IMR-90 (cell line): ENCODE measurements at regions not wholly inside any gene's neighbourhood (a gene's known extent, or its start where the extent isn't known, plus 50 kb on each side); places are given as distances from the start of the nearest gene placed in this dataset.

Experiments used
- ATAC-seq: fragments of 200-7000 bp; cut with Tn5 transposase; 2 replicates; pipeline ENCODE4 v1.9.1; 2020; ENCODE audit warnings: low read depth, mild to moderate bottlenecking, moderate library complexity
- BruUV-seq: library from RNA; stranded (reverse); fragments of 400-500 nt; replicated peaks from 2 replicates; lab custom pipeline; 2021; lab: Mats Ljungman, UMichigan
- CTCF ChIA-PET: fragments of 300-600 bp; formaldehyde crosslinking; extraction: SDS; loops from one replicate; lab custom pipeline; 2021; ENCODE audit warnings: antibody characterized with exemption; lab: Yijun Ruan, JAX
- POLR2A ChIA-PET: fragments of 300-600 bp; sonication (Branson Sonifier 250); formaldehyde crosslinking; loops from one replicate; lab custom pipeline; 2022; ENCODE audit warnings: antibody characterized with exemption; ENCODE audit not compliant: unreplicated experiment; lab: Charles Lee
- DNase-seq: peaks from one replicate; pipeline ENCODE4 v3.0.0; 2013
- H2AFZ ChIP-seq: replicated peaks from 2 replicates; pipeline ENCODE3; 2013; ENCODE audit warnings: low read length, mild to moderate bottlenecking; ENCODE audit not compliant: poor library complexity
- H2AK5ac ChIP-seq: 2 replicates; pipeline ENCODE4 v1.6.1; 2013; ENCODE audit warnings: low read depth, low read length, inconsistent platforms
- H2AK9ac ChIP-seq: replicated peaks from 2 replicates; pipeline ENCODE3; 2013; ENCODE audit warnings: mild to moderate bottlenecking, low read depth, low read length, moderate library complexity; ENCODE audit not compliant: poor library complexity
- H2BK120ac ChIP-seq: 2 replicates; pipeline ENCODE4 v1.6.1; 2013; ENCODE audit warnings: low read depth, low read length, inconsistent platforms
- H2BK15ac ChIP-seq: 3 replicates; pipeline ENCODE4 v1.6.1; 2013; ENCODE audit warnings: low read depth, low read length, inconsistent platforms
- H2BK20ac ChIP-seq: 2 replicates; pipeline ENCODE4 v1.6.1; 2013; ENCODE audit warnings: low read depth, mild to moderate bottlenecking, inconsistent platforms, low read length, moderate library complexity
- H2BK5ac ChIP-seq: 2 replicates; pipeline ENCODE4 v1.6.1; 2013; ENCODE audit warnings: mild to moderate bottlenecking, low read depth, low read length, inconsistent platforms; ENCODE audit not compliant: poor library complexity, severe bottlenecking
- H3K14ac ChIP-seq: replicated peaks from 2 replicates; pipeline ENCODE4 v1.6.1; 2013; ENCODE audit warnings: low read depth, low read length, inconsistent platforms
- H3K18ac ChIP-seq: 2 replicates; pipeline ENCODE4 v1.6.1; 2013; ENCODE audit warnings: low read depth, low read length, control low read depth
- H3K23ac ChIP-seq: 2 replicates; pipeline ENCODE4 v1.6.1; 2013; ENCODE audit warnings: low read depth, low read length, inconsistent platforms
- H3K27ac ChIP-seq: 2 replicates; pipeline ENCODE4 v1.5.1; 2013; ENCODE audit warnings: mild to moderate bottlenecking, control low read depth, low read length; ENCODE audit not compliant: insufficient read depth
- H3K27me3 ChIP-seq: 2 replicates; pipeline ENCODE4 v1.6.1; 2013; ENCODE audit warnings: low read length; ENCODE audit not compliant: control insufficient read depth, insufficient read depth
- H3K36me3 ChIP-seq: 2 replicates; pipeline ENCODE4 v1.6.1; 2013; ENCODE audit warnings: low read length, mixed read lengths; ENCODE audit not compliant: control insufficient read depth, insufficient read depth
- H3K4ac ChIP-seq: 2 replicates; pipeline ENCODE4 v1.6.1; 2013; ENCODE audit warnings: low read depth, low read length, inconsistent platforms
- H3K4me1 ChIP-seq: 2 replicates; pipeline ENCODE4 v1.6.1; 2013; ENCODE audit warnings: low read length, mixed read lengths; ENCODE audit not compliant: control insufficient read depth, insufficient read depth
- H3K4me2 ChIP-seq: 2 replicates; pipeline ENCODE4 v1.6.1; 2013; ENCODE audit warnings: low read depth, mild to moderate bottlenecking, control low read depth, low read length, moderate library complexity
- H3K4me3 ChIP-seq: 2 replicates; pipeline ENCODE4 v1.5.1; 2013; ENCODE audit warnings: low read depth, mild to moderate bottlenecking, control low read depth, low read length, moderate library complexity; ENCODE audit not compliant: insufficient read depth
- H3K56ac ChIP-seq: 2 replicates; pipeline ENCODE4 v1.6.1; 2013; ENCODE audit warnings: low read length, inconsistent platforms; ENCODE audit not compliant: insufficient read depth; ENCODE audit errors: extremely low read depth
- H3K79me1 ChIP-seq, 2 experiments: 2 replicates each; pipeline ENCODE4 v1.6.1; 2013; ENCODE audit warnings: low read length in 2 of 2, inconsistent platforms in 1 of 2, low read depth in 1 of 2
- H3K9ac ChIP-seq: 2 replicates; pipeline ENCODE4 v1.6.1; 2013; ENCODE audit warnings: low read depth, low read length, control low read depth
- H3K9me1 ChIP-seq: 2 replicates; pipeline ENCODE4 v1.6.1; 2013; ENCODE audit warnings: low read length, inconsistent platforms; ENCODE audit not compliant: insufficient read depth
- H3K9me3 ChIP-seq: 2 replicates; pipeline ENCODE4 v1.6.1; 2013; ENCODE audit warnings: low read length; ENCODE audit not compliant: control insufficient read depth, insufficient read depth
- H4K20me1 ChIP-seq: 2 replicates; pipeline ENCODE4 v1.6.1; 2013; ENCODE audit warnings: low read length, inconsistent platforms; ENCODE audit not compliant: insufficient read depth
- H4K5ac ChIP-seq: 2 replicates; pipeline ENCODE4 v1.6.1; 2013; ENCODE audit warnings: mild to moderate bottlenecking, low read depth, low read length, control low read depth
- H4K8ac ChIP-seq, 2 experiments: 2 replicates each; pipeline ENCODE4 v1.6.1; 2013; ENCODE audit warnings: low read depth in 2 of 2, low read length in 2 of 2, control low read depth in 1 of 2, inconsistent platforms in 1 of 2
- H4K91ac ChIP-seq: 2 replicates; pipeline ENCODE4 v1.6.1; 2013; ENCODE audit warnings: low read depth, low read length, inconsistent platforms; ENCODE audit not compliant: insufficient read depth
- SMC3 ChIP-seq: fragments of 150-350 bp; IDR thresholded peaks from 2 replicates; pipeline ENCODE4 v1.6.1; 2016; ENCODE audit warnings: low read depth, mild to moderate bottlenecking, antibody characterized with exemption, low read length, moderate library complexity
- WGBS, 2 experiments: methylation state at CpG; one replicate each; pipeline versions ENCODE4 v1.1.5 to v1.1.7; 2013; ENCODE audit warnings: missing lambda C conversion rate in 2 of 2; ENCODE audit not compliant: insufficient read length in 1 of 2; ENCODE audit errors: extremely low coverage in 2 of 2; 5-methylcytosine and 5-hydroxymethylcytosine counted together
- dilution Hi-C: fragments of 300-500 bp; cut with HindIII; formaldehyde crosslinking; loops from one replicate; pipeline ENCODE4 v1.14.3; 2018; ENCODE audit warnings: low sequenced_read_pairs; ENCODE audit not compliant: unreplicated experiment
- in situ Hi-C: fragments of 300-500 bp; cut with MboI; formaldehyde crosslinking; loops from 3 replicates; pipeline ENCODE4 v1.14.3; 2019; ENCODE audit warnings: low sequenced_read_pairs, inconsistent platforms, mixed read lengths
- intact Hi-C: fragments of 100-400 bp; cut with micrococcal nuclease; formaldehyde crosslinking; loops from 2 replicates; pipeline ENCODE4 v1.10.0; 2022
- TF ChIP-seq, protein P1 (sequence below): fragments of 150-350 bp; IDR thresholded peaks from 2 replicates; pipeline ENCODE4 v1.6.1; 2016; ENCODE audit warnings: low read depth, mild to moderate bottlenecking, low read length, moderate library complexity, borderline replicate concordance
- TF ChIP-seq, protein P2 (sequence below): conservative IDR thresholded peaks from 2 replicates; pipeline ENCODE4 v1.5.1; 2012; ENCODE audit warnings: mild to moderate bottlenecking, low read depth, low read length, improper control_type of control experiment
- TF ChIP-seq, protein P3 (sequence below): fragments of 150-350 bp; IDR thresholded peaks from 2 replicates; pipeline ENCODE4 v1.6.1; 2017; ENCODE audit warnings: mild to moderate bottlenecking, antibody characterized with exemption, low read length, low read depth

DNA sequence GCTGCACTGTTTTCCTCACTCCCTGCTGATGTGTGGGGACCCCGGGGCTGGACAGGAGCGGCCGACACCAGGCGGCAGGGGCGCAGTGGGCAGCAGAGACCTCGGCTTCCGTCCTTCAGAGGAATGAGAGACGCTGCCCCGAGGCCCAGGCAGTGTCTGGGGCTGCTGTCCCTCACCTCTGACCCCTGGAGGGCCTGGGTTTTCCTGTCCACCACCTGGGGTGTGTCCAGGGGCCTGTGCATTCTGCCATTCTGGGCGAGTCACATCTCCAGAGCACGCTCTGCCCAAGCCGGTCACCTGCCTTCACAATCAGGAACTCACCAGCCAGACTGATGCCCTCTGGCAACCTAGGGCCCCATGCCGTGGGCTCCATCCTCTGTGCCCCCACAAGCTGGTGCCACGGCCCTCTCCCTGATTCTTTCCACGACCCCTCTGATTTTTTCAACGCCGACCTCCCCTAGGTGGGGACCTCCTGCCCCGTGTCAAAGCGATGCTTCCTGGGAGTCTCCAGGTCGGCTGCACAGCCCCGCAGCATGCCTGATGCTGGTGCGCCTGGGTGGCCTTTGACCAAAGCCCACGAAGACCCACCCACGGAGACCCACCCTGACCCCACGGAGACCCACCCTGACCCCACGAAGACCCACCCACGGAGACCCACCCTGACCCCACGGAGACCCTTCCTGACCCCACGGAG, 53.7 kb upstream of the CFAP46 start:
- H3K36me3 ChIP-seq: no peaks in the 10 kb centered on the region
- H3K4me1 ChIP-seq: no peaks in the 10 kb centered on the region
- H3K4me3 ChIP-seq: no peak overlapping the region
- ATAC-seq (no peak), DNase-seq (no peak)
- H3K9me3 ChIP-seq: no peaks in the 10 kb centered on the region
- POLR2A ChIA-PET: no interaction called here
- no TSS peak for BruUV-seq
- CTCF ChIA-PET: no interaction called here
- no peak overlapping the region for H3K56ac ChIP-seq
- no peak overlapping the region for H4K8ac ChIP-seq
- no peak overlapping the region for H3K27ac ChIP-seq
- no peak overlapping the region for H2BK15ac ChIP-seq
- H2AK9ac ChIP-seq: no peak overlapping the region
- no peak overlapping the region for H2BK5ac ChIP-seq
- H3K4me2 ChIP-seq: no peak overlapping the region
- no peaks in the 10 kb centered on the region for H3K79me1 ChIP-seq
- H2BK120ac ChIP-seq: no peak overlapping the region
- H2AK5ac ChIP-seq: no peak overlapping the region
- H2AFZ ChIP-seq: no peak overlapping the region
- no peak overlapping the region for H3K23ac ChIP-seq
- H3K9ac ChIP-seq: no peak overlapping the region
- H4K20me1 ChIP-seq: no peaks in the 10 kb centered on the region
- no peak overlapping the region for H3K14ac ChIP-seq
- H4K5ac ChIP-seq: no peak overlapping the region
- H3K27me3 ChIP-seq: peaks cover 19% of the 10 kb centered on the region; the same call in 1 of the 2 replicates
- dilution Hi-C loops: no loop called here
- no peak overlapping the region for H3K18ac ChIP-seq
- in situ Hi-C loops: no loop called here
- H3K9me1 ChIP-seq: no peaks in the 10 kb centered on the region
- H3K4ac ChIP-seq: no peak overlapping the region
- TF ChIP-seq, protein P1, sequence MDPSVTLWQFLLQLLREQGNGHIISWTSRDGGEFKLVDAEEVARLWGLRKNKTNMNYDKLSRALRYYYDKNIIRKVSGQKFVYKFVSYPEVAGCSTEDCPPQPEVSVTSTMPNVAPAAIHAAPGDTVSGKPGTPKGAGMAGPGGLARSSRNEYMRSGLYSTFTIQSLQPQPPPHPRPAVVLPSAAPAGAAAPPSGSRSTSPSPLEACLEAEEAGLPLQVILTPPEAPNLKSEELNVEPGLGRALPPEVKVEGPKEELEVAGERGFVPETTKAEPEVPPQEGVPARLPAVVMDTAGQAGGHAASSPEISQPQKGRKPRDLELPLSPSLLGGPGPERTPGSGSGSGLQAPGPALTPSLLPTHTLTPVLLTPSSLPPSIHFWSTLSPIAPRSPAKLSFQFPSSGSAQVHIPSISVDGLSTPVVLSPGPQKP: no peak
- TF ChIP-seq, protein P2, sequence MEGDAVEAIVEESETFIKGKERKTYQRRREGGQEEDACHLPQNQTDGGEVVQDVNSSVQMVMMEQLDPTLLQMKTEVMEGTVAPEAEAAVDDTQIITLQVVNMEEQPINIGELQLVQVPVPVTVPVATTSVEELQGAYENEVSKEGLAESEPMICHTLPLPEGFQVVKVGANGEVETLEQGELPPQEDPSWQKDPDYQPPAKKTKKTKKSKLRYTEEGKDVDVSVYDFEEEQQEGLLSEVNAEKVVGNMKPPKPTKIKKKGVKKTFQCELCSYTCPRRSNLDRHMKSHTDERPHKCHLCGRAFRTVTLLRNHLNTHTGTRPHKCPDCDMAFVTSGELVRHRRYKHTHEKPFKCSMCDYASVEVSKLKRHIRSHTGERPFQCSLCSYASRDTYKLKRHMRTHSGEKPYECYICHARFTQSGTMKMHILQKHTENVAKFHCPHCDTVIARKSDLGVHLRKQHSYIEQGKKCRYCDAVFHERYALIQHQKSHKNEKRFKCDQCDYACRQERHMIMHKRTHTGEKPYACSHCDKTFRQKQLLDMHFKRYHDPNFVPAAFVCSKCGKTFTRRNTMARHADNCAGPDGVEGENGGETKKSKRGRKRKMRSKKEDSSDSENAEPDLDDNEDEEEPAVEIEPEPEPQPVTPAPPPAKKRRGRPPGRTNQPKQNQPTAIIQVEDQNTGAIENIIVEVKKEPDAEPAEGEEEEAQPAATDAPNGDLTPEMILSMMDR: no peak
- no peak for TF ChIP-seq SMC3
- TF ChIP-seq, protein P3, sequence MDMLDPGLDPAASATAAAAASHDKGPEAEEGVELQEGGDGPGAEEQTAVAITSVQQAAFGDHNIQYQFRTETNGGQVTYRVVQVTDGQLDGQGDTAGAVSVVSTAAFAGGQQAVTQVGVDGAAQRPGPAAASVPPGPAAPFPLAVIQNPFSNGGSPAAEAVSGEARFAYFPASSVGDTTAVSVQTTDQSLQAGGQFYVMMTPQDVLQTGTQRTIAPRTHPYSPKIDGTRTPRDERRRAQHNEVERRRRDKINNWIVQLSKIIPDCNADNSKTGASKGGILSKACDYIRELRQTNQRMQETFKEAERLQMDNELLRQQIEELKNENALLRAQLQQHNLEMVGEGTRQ: no peak
- no peak overlapping the region for H2BK20ac ChIP-seq
- intact Hi-C loops: no loop called here
- 59% methylated on average over 8 of the region's 29 CpGs; no CpG with 5 or more reads in 1 of the 2 experiments for WGBS, 2 experiments
- no peak overlapping the region for H4K91ac ChIP-seq
